ENCODE measurements at regions not wholly inside any gene's neighbourhood (a gene's known extent, or its start where the extent isn't known, plus 50 kb on each side); places are given as distances from the start of the nearest gene placed in this dataset.
"Not testable (repeated sequence)": the region's sequence is repeated elsewhere in the genome, so short reads cannot be mapped to it uniquely, and the experiment has no call there.

- not testable (repeated sequence) for DNase-seq (ENCODE audit: low read depth, low spot score)
Measured at GRCh38 chr6:4203642-4204417, 68.5 kb upstream of the ECI2 start.

- DNase-seq (ENCODE audit: low read depth, low spot score), result no peak
Measured at GRCh38 chr6:4192627-4193026, 57.3 kb upstream of the ECI2 start.

- no peak for DNase-seq (ENCODE audit: low read depth, low spot score)
Measured at GRCh38 chr6:4192173-4192572, 56.8 kb upstream of the ECI2 start.

GRCh38 chr6:4191271-4191721 is 55.9 kb upstream of the ECI2 start:
- no peak for DNase-seq (ENCODE audit: low read depth, low spot score)

GRCh38 chr6:4189249-4189648 is 53.9 kb upstream of the ECI2 start:
- DNase-seq (ENCODE audit: low read depth, low spot score), result no peak

GRCh38 chr6:4188801-4189200 is 53.4 kb upstream of the ECI2 start:
- no peak for DNase-seq (ENCODE audit: low read depth, low spot score)

GRCh38 chr6:4187480-4187879 is 52.1 kb upstream of the ECI2 start:
- no peak for DNase-seq (ENCODE audit: low read depth, low spot score)

GRCh38 chr6:4186385-4186784 is 51.0 kb upstream of the ECI2 start:
- no peak for DNase-seq (ENCODE audit: low read depth, low spot score)

GRCh38 chr6:4185846-4186245 is 50.5 kb upstream of the ECI2 start:
- no peak for DNase-seq (ENCODE audit: low read depth, low spot score)

- no peak for DNase-seq (ENCODE audit: low read depth, low spot score)
Measured at GRCh38 chr6:4185419-4185818, 50.0 kb upstream of the ECI2 start.

All from smooth muscle cell of the brain vasculature (primary cell).